ENCODE measurements at regions not wholly inside any gene's neighbourhood (a gene's known extent, or its start where the extent isn't known, plus 50 kb on each side); places are given as distances from the start of the nearest gene placed in this dataset.
"Not testable (repeated sequence)": the region's sequence is repeated elsewhere in the genome, so short reads cannot be mapped to it uniquely, and the experiment has no call there.

DNA sequence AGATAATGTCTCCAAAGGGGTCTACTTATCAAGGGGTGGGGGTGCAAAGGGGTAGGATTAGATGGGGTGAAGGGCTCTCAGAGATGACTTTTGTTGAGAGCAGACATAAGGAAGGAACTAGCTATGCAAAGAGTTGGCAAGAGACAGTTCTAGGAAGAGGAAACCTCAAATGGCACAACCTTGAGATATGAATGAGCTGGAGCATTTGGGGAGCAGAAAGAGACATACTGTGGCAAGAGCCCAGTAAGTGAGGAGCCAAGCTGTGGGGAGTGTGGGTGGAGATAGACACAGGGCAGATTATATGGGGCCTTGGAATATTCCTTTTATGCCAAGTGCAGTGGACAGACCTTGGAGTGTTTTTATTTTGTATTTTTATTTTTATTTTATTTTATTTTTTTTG is 84.8 kb upstream of the BTG3 start:
- H3K9ac ChIP-seq (ENCODE audit: insufficient read depth, low read depth, low read length) = no peak overlapping the region
- FAIRE-seq (no peak), ATAC-seq (no peak), DNase-seq (ENCODE audit: low spot score) (no peak)
- no peaks in the 10 kb centered on the region for H3K4me1 ChIP-seq (ENCODE audit: insufficient read depth, low read length)
- no peak overlapping the region for H2AFZ ChIP-seq (ENCODE audit: low read length)
- in situ Hi-C loops (cut with HindIII; ENCODE audit: extremely low pct_ligation_motif_present, low pct_unique_long_range_greater_than_20kb) (no loop called here), intact Hi-C loops (cut with micrococcal nuclease; ENCODE audit: unreplicated experiment) (no loop called here)
- BruUV-seq (replicated peaks) = no TSS peak
- H4K20me1 ChIP-seq (ENCODE audit: insufficient read depth, low read length) = no peaks in the 10 kb centered on the region
- no peak overlapping the region for H3K27ac ChIP-seq (ENCODE audit: extremely low read length, insufficient read depth, low read length)
- no peaks in the 10 kb centered on the region for H3K27me3 ChIP-seq (ENCODE audit: control insufficient read depth in 1 of 2, insufficient read depth in 2 of 2, low read length in 2 of 2)
- TF ChIP-seq, protein P1, sequence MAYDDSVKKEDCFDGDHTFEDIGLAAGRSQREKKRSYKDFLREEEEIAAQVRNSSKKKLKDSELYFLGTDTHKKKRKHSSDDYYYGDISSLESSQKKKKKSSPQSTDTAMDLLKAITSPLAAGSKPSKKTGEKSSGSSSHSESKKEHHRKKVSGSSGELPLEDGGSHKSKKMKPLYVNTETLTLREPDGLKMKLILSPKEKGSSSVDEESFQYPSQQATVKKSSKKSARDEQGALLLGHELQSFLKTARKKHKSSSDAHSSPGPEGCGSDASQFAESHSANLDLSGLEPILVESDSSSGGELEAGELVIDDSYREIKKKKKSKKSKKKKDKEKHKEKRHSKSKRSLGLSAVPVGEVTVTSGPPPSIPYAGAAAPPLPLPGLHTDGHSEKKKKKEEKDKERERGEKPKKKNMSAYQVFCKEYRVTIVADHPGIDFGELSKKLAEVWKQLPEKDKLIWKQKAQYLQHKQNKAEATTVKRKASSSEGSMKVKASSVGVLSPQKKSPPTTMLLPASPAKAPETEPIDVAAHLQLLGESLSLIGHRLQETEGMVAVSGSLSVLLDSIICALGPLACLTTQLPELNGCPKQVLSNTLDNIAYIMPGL (CRISPR knock-in tag; IDR thresholded peaks at IDR 0.05; ENCODE audit: borderline replicate concordance in 1 of 2, low read depth in 1 of 2) = no peak
- TF ChIP-seq ZNF709 (CRISPR knock-in tag; IDR thresholded peaks at IDR 0.05) (no peak), ZNF558 (CRISPR knock-in tag; IDR thresholded peaks at IDR 0.05; ENCODE audit: borderline replicate concordance) (no peak), RFX3 (CRISPR knock-in tag; IDR thresholded peaks at IDR 0.05) (no peak), FOXJ3 (CRISPR knock-in tag; IDR thresholded peaks at IDR 0.05; ENCODE audit: borderline replicate concordance) (no peak), ZNF512B (CRISPR knock-in tag; IDR thresholded peaks at IDR 0.05; ENCODE audit: borderline replicate concordance) (no peak), CENPT (CRISPR knock-in tag; IDR thresholded peaks at IDR 0.05; ENCODE audit: low read depth) (no peak), ZNF510 (CRISPR knock-in tag; IDR thresholded peaks at IDR 0.05; ENCODE audit: low read depth) (no peak), DR1 (CRISPR knock-in tag; IDR thresholded peaks at IDR 0.05) (no peak), PHF5A (CRISPR knock-in tag; IDR thresholded peaks at IDR 0.05; ENCODE audit: low read depth, unreplicated experiment) (no peak)
- no peaks in the 10 kb centered on the region for H3K79me2 ChIP-seq (ENCODE audit: insufficient read depth, low read length)
- H3K4me2 ChIP-seq (ENCODE audit: low read depth, low read length) = no peak overlapping the region
- ChIA-PET POLR2A (no interaction called here), CTCF (ENCODE audit: low intra/inter-chr PET ratio, low total read pairs) (no interaction called here)
- no peaks in the 10 kb centered on the region for H3K9me3 ChIP-seq (ENCODE audit: low read length)
- H3K36me3 ChIP-seq (replicated peaks in 1 of 2; ENCODE audit: control insufficient read depth in 1 of 2, insufficient read depth in 2 of 2, low read length in 2 of 2) = no peaks in the 10 kb centered on the region
- no peak overlapping the region for H3K4me3 ChIP-seq (replicated peaks in 1 of 3; ENCODE audit: insufficient read depth in 1 of 3, low read depth in 2 of 3, low read length in 3 of 3)

GRCh38 chr21:17694416-17694815 is 81.7 kb upstream of the BTG3 start:
- H3K9ac ChIP-seq (ENCODE audit: insufficient read depth, low read depth, low read length); FAIRE-seq; H3K4me2 ChIP-seq (ENCODE audit: low read depth, low read length); H3K36me3 ChIP-seq (replicated peaks in 1 of 2; ENCODE audit: control insufficient read depth in 1 of 2, insufficient read depth in 2 of 2, low read length in 2 of 2); intact Hi-C loops (cut with micrococcal nuclease; ENCODE audit: unreplicated experiment); H2AFZ ChIP-seq (ENCODE audit: low read length); DNase-seq (ENCODE audit: low spot score); POLR2A ChIA-PET; H3K9me3 ChIP-seq (ENCODE audit: low read length); in situ Hi-C loops (cut with HindIII; ENCODE audit: extremely low pct_ligation_motif_present, low pct_unique_long_range_greater_than_20kb); H3K27ac ChIP-seq (ENCODE audit: extremely low read length, insufficient read depth, low read length); BruUV-seq (replicated peaks); ATAC-seq; H3K4me1 ChIP-seq (ENCODE audit: insufficient read depth, low read length); CTCF ChIA-PET (ENCODE audit: low intra/inter-chr PET ratio, low total read pairs); H3K4me3 ChIP-seq (replicated peaks in 1 of 3; ENCODE audit: insufficient read depth in 1 of 3, low read depth in 2 of 3, low read length in 3 of 3); H3K79me2 ChIP-seq (ENCODE audit: insufficient read depth, low read length); H3K27me3 ChIP-seq (ENCODE audit: control insufficient read depth in 1 of 2, insufficient read depth in 2 of 2, low read length in 2 of 2); H4K20me1 ChIP-seq (ENCODE audit: insufficient read depth, low read length): not testable (repeated sequence)
- WGBS (ENCODE audit: low lambda C conversion rate) = 11% methylated on average over 7 of the region's 9 CpGs
